Kidney (tissue), 13 donors: ENCODE measurements at regions not wholly inside any gene's neighbourhood (a gene's known extent, or its start where the extent isn't known, plus 50 kb on each side); places are given as distances from the start of the nearest gene placed in this dataset.

ENCODE experiments used
- DNase-seq, 5 donors: peaks; one replicate each; pipeline ENCODE4 v3.0.0-alpha.2; 2013 to 2020
- FAIRE-seq: peaks from 2 replicates; lab custom pipeline; 2012; peaks lifted over from hg19 to GRCh38; lab: Jason Lieb, UNC
- H3K27ac ChIP-seq, 2 donors: one replicate each; pipeline ENCODE4 v1.7.0; 2013; ENCODE audit warnings: low read depth in 2 of 2, low read length in 2 of 2, inconsistent platforms in 1 of 2
- H3K27me3 ChIP-seq: one replicate; pipeline ENCODE4 v1.7.1; 2013; ENCODE audit warnings: low read length, inconsistent platforms; ENCODE audit not compliant: control insufficient read depth, insufficient read depth
- H3K36me3 ChIP-seq, 3 donors: one replicate each; pipeline versions ENCODE4 v1.7.0 to v1.7.1; 2013; ENCODE audit warnings: low read length in 3 of 3, control low read depth in 1 of 3, inconsistent platforms in 1 of 3; ENCODE audit not compliant: insufficient read depth in 3 of 3, control insufficient read depth in 2 of 3
- H3K4me1 ChIP-seq, 3 donors: one replicate each; pipeline versions ENCODE4 v1.7.0 to v1.7.1; 2013; ENCODE audit warnings: low read length in 3 of 3, inconsistent platforms in 1 of 3, low read depth in 1 of 3; ENCODE audit not compliant: control insufficient read depth in 2 of 3, insufficient read depth in 2 of 3
- H3K4me3 ChIP-seq, 3 donors: one replicate each; pipeline versions ENCODE4 v1.7.0 to v1.8.1; 2013; ENCODE audit warnings: low read length in 3 of 3, control low read depth in 1 of 3, inconsistent platforms in 1 of 3
- H3K9ac ChIP-seq, 3 donors: one replicate each; pipeline versions ENCODE4 v1.7.0 to v1.7.1; 2013; ENCODE audit warnings: low read length in 3 of 3, control low read depth in 1 of 3, inconsistent platforms in 1 of 3
- H3K9me3 ChIP-seq, 3 donors: one replicate each; pipeline versions ENCODE4 v1.7.0 to v1.7.1; 2013; ENCODE audit warnings: low read length in 3 of 3, control low read depth in 1 of 3, inconsistent platforms in 1 of 3; ENCODE audit not compliant: control insufficient read depth in 2 of 3, insufficient read depth in 1 of 3
- CTCF ChIP-seq: IDR thresholded peaks from 3 replicates; pipeline ENCODE4 v1.5.1; 2012; ENCODE audit warnings: mild to moderate bottlenecking, moderate library complexity, borderline replicate concordance; ENCODE audit not compliant: insufficient read depth; ENCODE audit errors: extremely low read depth
- intact Hi-C: fragments of 100-400 bp; cut with DNase I; formaldehyde crosslinking; loops from one replicate; pipeline ENCODE4 v1.11.1; 2022
- donor health status: control.
- donor health status: control.
- donor health status: control.
- donor health status: control.
- donor health status: control.
- donor health status: DM: yes; HTN: yes; CAD: no.
- donor health status: Normal renal cell carcinoma (clear cell type).

- no peak for TF ChIP-seq CTCF
- intact Hi-C loops, result no loop called here
- Histone ChIP-seq H3K4me1 (no peaks in the 10 kb centered on the region), H3K4me3 (no peak overlapping the region), H3K9ac (no peak overlapping the region), H3K27ac (no peak overlapping the region), H3K27me3 (peaks cover 4% of the 10 kb centered on the region), H3K36me3 (no peaks in the 10 kb centered on the region), H3K9me3 (no peaks in the 10 kb centered on the region)
- DNase-seq (no peak), FAIRE-seq (no peak)
These were observed 75.9 kb upstream of the GATA5 start for GRCh38 chr20:62551407-62552323.

GRCh38 chr20:62552613-62553012, 76.8 kb upstream of the GATA5 start:
- H3K4me1 ChIP-seq, result no peaks in the 10 kb centered on the region
- H3K27ac ChIP-seq, result no peak overlapping the region
- intact Hi-C loops, result no loop called here
- no peak overlapping the region for H3K9ac ChIP-seq
- TF ChIP-seq CTCF, result no peak
- no peaks in the 10 kb centered on the region for H3K9me3 ChIP-seq
- DNase-seq (no peak), FAIRE-seq (no peak)
- peaks cover 4% of the 10 kb centered on the region for H3K27me3 ChIP-seq
- H3K36me3 ChIP-seq, result no peaks in the 10 kb centered on the region
- no peak overlapping the region for H3K4me3 ChIP-seq

- Histone ChIP-seq H3K36me3 (no peaks in the 10 kb centered on the region), H3K9ac (no peak overlapping the region), H3K4me3 (no peak overlapping the region), H3K9me3 (no peaks in the 10 kb centered on the region), H3K27me3 (peaks cover 4% of the 10 kb centered on the region), H3K4me1 (no peaks in the 10 kb centered on the region), H3K27ac (no peak overlapping the region)
- no peak for TF ChIP-seq CTCF
- intact Hi-C loops, result no loop called here
- DNase-seq, result no peak
- FAIRE-seq, result no peak
These were observed 77.5 kb upstream of the GATA5 start for GRCh38 chr20:62553136-62553837.
